HG03469 (cell line): ENCODE measurements at regions not wholly inside any gene's neighbourhood (a gene's known extent, or its start where the extent isn't known, plus 50 kb on each side); places are given as distances from the start of the nearest gene placed in this dataset.
"Not testable (repeated sequence)": the region's sequence is repeated elsewhere in the genome, so short reads cannot be mapped to it uniquely, and the experiment has no call there.

ENCODE experiments used
- ATAC-seq: cut with Tn5 transposase; IDR thresholded peaks from one replicate; pipeline ENCODE4 v1.9.1; 2021; ENCODE audit warnings: mild to moderate bottlenecking, moderate library complexity, moderate number of reproducible peaks; ENCODE audit not compliant: unreplicated experiment

- no peak for ATAC-seq
Measured at GRCh38 chr16:82302042-82302727, 132.2 kb upstream of the MPHOSPH6 start.

GRCh38 chr16:82301146-82301755, 131.2 kb upstream of the MPHOSPH6 start:
- no peak for ATAC-seq

GRCh38 chr16:82300374-82300951, 130.4 kb upstream of the MPHOSPH6 start:
- no peak for ATAC-seq

GRCh38 chr16:82298472-82298871, 128.4 kb upstream of the MPHOSPH6 start:
- no peak for ATAC-seq

DNA sequence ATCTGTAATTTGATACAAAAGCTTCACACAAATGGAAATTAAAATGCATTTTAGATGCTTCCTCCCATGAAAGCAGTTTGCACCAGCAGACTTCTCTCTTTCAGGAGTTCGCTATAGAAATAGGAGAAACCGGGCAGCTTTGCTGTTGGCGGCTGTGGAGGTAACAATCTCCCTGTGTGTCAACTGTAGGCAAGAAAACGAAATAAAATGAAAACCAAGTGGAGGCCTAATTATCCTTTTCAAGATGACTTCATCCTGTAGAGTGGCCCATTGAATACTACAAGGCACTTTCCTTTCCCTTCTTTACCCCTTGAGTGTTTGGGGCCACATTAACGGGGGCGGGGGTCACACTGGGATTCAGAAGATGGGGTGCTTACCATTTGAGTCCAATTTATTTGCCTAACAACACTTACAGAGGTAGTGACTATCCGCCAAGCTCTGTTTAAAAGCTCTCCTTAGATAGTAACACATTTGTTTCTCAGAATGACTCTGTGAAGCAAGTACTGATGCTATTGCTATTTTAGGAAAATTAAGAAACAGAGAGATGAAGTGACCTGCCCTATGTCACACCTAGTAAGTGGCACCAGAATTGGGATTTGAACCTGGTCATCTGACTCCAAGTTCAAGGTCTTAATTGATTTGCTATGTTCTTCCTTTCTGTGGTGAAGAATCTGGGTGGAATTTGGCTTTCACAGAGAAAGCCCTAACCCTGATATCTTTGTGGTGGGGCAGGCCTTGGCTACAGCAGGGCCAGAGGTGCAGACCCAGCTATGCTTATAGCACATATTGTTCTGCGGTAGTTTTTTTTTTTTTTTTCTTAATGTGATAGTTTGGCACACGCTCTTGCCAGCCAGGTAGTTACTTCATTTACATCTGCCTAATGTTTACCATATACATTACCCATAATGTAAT, 125.5 kb upstream of the MPHOSPH6 start:
- no peak for ATAC-seq

GRCh38 chr16:82293671-82294070, 123.6 kb upstream of the MPHOSPH6 start:
- ATAC-seq = no peak

DNA sequence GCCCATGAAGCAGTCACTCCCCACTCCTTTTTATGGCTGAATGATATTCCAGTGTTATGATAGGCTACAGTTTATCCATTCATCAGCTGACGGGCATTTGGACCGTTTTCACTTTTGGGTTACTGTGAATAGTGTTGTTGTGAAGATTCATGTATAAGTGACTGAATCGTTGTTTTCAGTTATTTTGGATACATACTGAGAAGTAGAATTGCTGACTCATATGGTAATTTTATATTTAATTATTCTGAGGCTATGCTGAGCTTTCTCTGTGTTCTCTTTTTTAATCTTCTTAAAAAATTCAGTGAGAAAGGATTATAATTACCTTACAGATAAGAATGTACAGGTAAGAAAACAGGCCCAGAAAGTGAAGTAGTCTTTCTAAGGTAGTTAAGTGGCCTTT, 117.9 kb upstream of the MPHOSPH6 start:
- no peak for ATAC-seq

DNA sequence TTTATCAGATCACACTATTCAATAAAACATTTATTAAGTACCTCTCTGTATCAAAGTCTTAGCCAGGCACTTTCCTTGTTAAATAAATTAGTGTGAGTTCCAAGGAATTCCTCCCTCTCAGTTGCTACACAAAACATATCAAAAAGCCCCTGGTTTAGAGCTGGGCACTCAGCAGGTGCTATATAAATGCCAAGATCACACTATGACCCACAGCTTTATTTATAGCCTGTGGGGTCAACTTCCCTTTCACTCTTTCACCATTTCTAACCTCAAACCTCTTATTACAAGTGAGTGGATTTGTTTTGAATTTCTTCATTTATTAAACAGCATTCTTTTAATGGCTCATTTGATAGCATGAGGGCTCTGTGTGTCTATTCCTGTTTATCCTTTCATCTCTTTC, 112.6 kb upstream of the MPHOSPH6 start:
- ATAC-seq = no peak

DNA sequence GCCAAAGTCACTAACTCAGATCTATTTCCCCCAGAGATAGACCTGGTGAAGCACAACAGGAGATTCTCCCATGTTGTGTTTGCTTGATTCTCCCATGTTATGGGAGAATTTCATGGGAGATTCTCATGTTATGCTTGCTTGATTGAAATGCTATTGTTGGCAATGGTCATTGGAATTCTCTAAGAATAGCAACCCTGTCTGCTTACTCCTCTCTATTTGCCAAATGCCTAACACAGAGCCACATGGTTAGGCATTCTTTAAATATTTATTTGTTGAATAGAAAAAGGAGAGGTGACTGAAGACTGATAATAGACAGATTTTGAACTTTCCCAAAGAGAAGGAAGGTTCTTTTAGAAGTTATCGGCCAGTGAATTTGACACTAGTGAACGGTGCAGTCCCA, 111.5 kb upstream of the MPHOSPH6 start:
- ATAC-seq = no peak

DNA sequence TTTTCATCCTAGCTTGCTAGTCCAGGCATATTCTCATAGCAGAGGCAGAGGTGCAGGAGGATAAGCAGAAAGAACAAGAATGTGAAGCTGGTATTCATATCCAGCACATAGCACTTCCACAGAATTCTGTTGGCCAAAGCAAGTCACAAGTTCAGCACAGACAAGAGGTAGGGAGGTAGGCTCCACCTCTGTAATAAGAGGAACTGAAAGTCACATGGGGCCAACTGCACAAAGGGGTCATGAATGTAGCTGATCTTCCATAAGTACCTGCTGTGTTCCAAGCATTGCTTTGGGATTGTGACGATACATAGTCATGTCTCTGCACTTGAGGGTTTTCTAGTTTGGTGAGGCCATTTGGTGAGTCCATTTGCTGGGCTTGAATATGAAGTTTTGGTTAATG, 110.8 kb upstream of the MPHOSPH6 start:
- no peak for ATAC-seq

- not testable (repeated sequence) for ATAC-seq
Measured at GRCh38 chr16:82275349-82275748, 105.3 kb upstream of the MPHOSPH6 start.

DNA sequence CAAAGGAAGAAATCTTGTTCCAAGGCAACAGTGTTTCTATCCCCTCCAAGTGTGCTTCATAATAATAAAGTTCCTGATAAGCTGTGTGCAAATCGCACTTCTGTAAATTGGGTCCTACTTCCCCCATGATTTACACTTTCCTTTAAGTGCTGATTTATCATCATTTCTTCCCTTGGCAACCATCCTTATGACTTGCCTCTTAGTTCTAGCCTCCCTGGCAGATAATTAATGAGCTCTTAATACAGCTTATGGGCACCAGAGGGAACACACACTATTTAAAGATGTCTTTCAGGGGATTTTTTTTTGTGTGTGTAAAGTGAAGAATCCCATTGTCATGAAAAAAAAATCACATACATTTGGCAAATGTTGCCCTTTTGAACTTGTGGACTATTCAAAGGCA, 101.6 kb upstream of the MPHOSPH6 start:
- no peak for ATAC-seq

GRCh38 chr16:82267675-82268074, 97.7 kb upstream of the MPHOSPH6 start:
- ATAC-seq = not testable (repeated sequence)

- no peak for ATAC-seq
Measured at GRCh38 chr16:82265809-82266208, 95.8 kb upstream of the MPHOSPH6 start.

DNA sequence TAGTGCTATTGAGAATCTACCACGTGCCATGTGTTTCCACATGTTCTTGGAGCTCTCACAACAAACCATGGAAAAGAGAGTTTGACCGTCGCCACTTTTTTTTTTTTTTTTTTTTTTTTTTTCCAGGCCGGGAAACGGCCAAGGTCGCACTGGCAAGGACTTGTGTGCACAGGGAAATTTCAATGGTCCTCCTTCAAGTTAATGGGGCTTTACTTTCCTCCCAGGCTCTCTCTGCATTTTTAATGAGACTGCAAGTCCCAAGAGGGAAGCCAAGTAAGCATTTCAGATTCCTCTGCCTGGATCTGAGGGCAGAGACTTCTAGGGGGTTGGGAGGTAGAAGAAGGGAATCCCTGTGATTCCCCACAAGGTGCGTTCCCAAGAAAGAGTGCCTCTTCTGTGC, 94.7 kb upstream of the MPHOSPH6 start:
- no peak for ATAC-seq

DNA sequence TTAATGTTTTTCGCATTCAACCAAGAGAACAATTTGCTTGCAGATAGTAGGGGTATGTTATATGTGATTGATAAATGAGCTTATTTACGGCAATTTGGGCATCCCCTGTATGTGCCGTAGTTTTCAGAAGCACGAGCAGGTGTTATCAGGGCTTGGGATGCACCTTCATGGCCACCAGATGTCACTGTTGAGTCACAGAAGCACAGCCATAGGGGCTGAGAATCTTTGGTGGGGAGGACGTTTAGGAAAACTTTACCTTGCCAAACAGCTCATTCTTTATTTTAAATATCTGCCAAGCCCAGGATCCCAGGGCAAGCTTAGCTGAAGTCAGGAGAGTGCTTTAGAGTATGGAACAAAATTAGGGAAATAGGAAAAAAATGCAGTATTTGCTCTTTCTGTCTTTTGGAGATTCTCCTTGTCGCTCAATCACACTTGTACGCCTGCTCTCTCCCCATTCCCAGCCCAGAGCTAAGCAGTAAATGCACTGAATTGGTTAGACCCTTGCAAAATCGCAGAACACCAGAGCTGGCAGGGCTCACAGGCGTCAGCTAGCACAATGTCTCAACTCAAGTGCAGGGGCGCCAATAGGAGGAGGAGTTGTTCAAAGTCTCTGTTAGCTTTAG, 93.6 kb upstream of the MPHOSPH6 start:
- ATAC-seq = no peak

GRCh38 chr16:82262244-82262643, 92.2 kb upstream of the MPHOSPH6 start:
- no peak for ATAC-seq

DNA sequence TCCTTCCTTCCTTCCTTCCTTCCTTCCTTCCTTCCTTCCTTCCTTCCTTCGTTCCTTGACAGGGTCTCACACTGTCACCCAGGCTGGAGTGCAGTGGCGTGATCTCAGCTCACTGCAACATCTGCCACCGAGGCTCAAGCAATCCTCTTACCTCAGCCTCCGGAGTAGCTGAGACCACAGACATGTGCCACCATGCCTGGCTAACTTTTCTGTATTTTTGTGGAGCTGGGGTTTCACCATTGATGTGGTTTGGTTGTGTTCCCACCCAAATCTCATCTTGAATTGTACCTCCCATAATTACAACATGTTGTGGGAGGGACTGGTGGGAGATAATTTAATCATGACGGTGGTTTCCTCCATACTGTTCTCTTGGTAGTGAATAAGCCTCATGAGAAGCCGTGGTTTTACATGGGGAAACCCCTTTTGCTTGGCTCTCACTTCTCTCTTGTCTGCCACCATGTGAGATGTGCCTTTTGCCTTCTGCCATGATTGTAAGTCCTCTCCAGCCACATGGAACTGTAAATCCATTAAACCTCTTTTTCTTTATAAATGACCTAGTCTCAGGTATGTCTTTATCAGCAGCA, 90.3 kb upstream of the MPHOSPH6 start:
- ATAC-seq = no peak

- ATAC-seq = no peak
Measured at GRCh38 chr16:82259731-82260130, 89.7 kb upstream of the MPHOSPH6 start.

GRCh38 chr16:82257990-82258389, 88.0 kb upstream of the MPHOSPH6 start:
- ATAC-seq = no peak

DNA sequence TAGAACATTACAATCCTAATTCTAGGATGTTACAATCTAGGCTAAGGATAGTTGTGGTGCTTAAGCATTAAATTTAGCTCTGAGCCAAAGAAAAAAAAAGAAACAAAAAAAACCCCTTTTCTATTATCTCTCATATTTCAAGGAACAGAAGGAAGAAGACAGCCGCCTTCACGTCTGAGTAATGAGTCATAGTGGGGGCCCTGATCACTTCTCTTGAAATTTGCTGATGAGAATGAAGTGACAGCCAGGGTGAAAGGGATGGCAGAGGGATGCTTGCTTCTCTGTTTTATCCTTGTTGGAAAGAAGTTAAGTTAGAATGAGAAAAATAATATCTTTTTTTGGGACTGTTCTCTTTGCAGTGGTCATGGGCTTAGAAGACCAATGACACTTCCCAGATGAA, 82.6 kb upstream of the MPHOSPH6 start:
- no peak for ATAC-seq
